ENCODE measurements at regions not wholly inside any gene's neighbourhood (a gene's known extent, or its start where the extent isn't known, plus 50 kb on each side); places are given as distances from the start of the nearest gene placed in this dataset.

GRCh38 chrX:144075432-144075831, 191.6 kb downstream of the UBE2NL start:
- Histone ChIP-seq H3K4me2 (ENCODE audit: insufficient read depth in 1 of 2, low read depth in 2 of 2, low read length in 2 of 2) (no peak overlapping the region), H2BK20ac (ENCODE audit: low read length) (no peak overlapping the region), H3K18ac (ENCODE audit: extremely low read depth, low read length) (no peak overlapping the region), H3K23ac (ENCODE audit: insufficient read length) (no peak overlapping the region), H2AFZ (ENCODE audit: low read length) (no peak overlapping the region), H3K9me3 (ENCODE audit: insufficient read depth in 2 of 2, low read depth in 1 of 2, low read length in 1 of 2) (no peaks in the 10 kb centered on the region), H4K8ac (ENCODE audit: extremely low read depth, insufficient read depth, low read length) (no peak overlapping the region), H2BK5ac (ENCODE audit: low read depth, low read length) (no peak overlapping the region), H4K91ac (replicated peaks; ENCODE audit: insufficient read length, low read length) (no peak overlapping the region), H3K23me2 (ENCODE audit: low read depth, low read length) (no peaks in the 10 kb centered on the region), H2BK15ac (ENCODE audit: low read length) (no peak overlapping the region), H3K4me1 (replicated peaks in 1 of 4; ENCODE audit: control insufficient read depth in 3 of 4, insufficient read depth in 4 of 4, low read length in 3 of 4) (no peaks in the 10 kb centered on the region), H3K4me3 (ENCODE audit: extremely low read depth in 1 of 4, insufficient read depth in 2 of 4, low read depth in 3 of 4, low read length in 4 of 4) (no peak overlapping the region), H3K79me2 (ENCODE audit: control insufficient read depth in 1 of 2, insufficient read depth in 2 of 2, low read length in 2 of 2) (no peaks in the 10 kb centered on the region), H3K27ac (ENCODE audit: low read depth, low read length) (no peak overlapping the region), H2AK5ac (ENCODE audit: low read depth, low read length) (no peak overlapping the region), H3K27me3 (replicated peaks in 1 of 4; ENCODE audit: control insufficient read depth in 3 of 4, extremely low read depth in 1 of 4, insufficient read depth in 3 of 4, low read length in 3 of 4) (no peaks in the 10 kb centered on the region), H2BK12ac (ENCODE audit: low read depth, low read length) (no peak overlapping the region), H3K9ac (replicated peaks in 1 of 4; ENCODE audit: extremely low read depth in 1 of 4, low read depth in 3 of 4, low read length in 3 of 4) (no peak overlapping the region), H4K20me1 (replicated peaks in 1 of 2; ENCODE audit: control insufficient read depth in 1 of 2, insufficient read depth in 2 of 2, low read length in 2 of 2) (no peaks in the 10 kb centered on the region), H3K36me3 (ENCODE audit: control insufficient read depth in 2 of 4, insufficient read depth in 4 of 4, low read length in 3 of 4) (no peaks in the 10 kb centered on the region), H3K56ac (replicated peaks; ENCODE audit: insufficient read length, low read depth, low read length) (no peak overlapping the region), H2BK120ac (replicated peaks; ENCODE audit: low read depth, low read length) (no peak overlapping the region), H3K4ac (replicated peaks; ENCODE audit: insufficient read length, low read depth, low read length) (no peak overlapping the region), H3K14ac (ENCODE audit: insufficient read length) (no peak overlapping the region), H3K79me1 (ENCODE audit: low read depth, low read length) (no peaks in the 10 kb centered on the region), H4K5ac (ENCODE audit: insufficient read length, low read depth, low read length) (no peak overlapping the region)
- WGBS, 2 experiments (ENCODE audit: extremely low coverage in 1 of 2, insufficient coverage in 1 of 2, insufficient read length in 1 of 2, insufficient replicate concordance in 2 of 2, low coverage in 1 of 2, low lambda C conversion rate in 2 of 2, missing lambda C conversion rate in 1 of 2), result 82% methylated on average over 1 of the region's 1 CpG; no CpG with 5 or more reads in 1 of the 2 experiments
- ChIA-PET POLR2A (ENCODE audit: partially characterized antibody) (no interaction called here), CTCF (ENCODE audit: partially characterized antibody) (no interaction called here)
- TF ChIP-seq KDM5A (IDR thresholded peaks at IDR 0.05; ENCODE audit: low read length) (no peak), ATF3 (IDR thresholded peaks at IDR 0.05; ENCODE audit: insufficient read depth, low read depth, low read length) (no peak), ATF2 (IDR thresholded peaks at IDR 0.05; ENCODE audit: low read length) (no peak), POU5F1 (IDR thresholded peaks at IDR 0.05; ENCODE audit: low read depth, low read length) (no peak), SP2 (IDR thresholded peaks at IDR 0.05; ENCODE audit: low read length) (no peak), EP300 (IDR thresholded peaks at IDR 0.05; ENCODE audit: borderline replicate concordance in 1 of 2, low read depth in 2 of 2, low read length in 2 of 2) (no peak)
- DNase-seq (ENCODE audit: low read depth in 1 of 2, low spot score in 2 of 2) (no peak), FAIRE-seq (no peak)

All from H1 (cell line).